Endothelial cell (in vitro differentiated cells): ENCODE measurements at regions not wholly inside any gene's neighbourhood (a gene's known extent, or its start where the extent isn't known, plus 50 kb on each side); places are given as distances from the start of the nearest gene placed in this dataset.
"Not testable (repeated sequence)": the region's sequence is repeated elsewhere in the genome, so short reads cannot be mapped to it uniquely, and the experiment has no call there.

Experiments
- DNase-seq: peaks from one replicate; pipeline ENCODE4 v3.0.0; 2021; ENCODE audit warnings: low spot score
- H3K27ac Mint-ChIP-seq: one replicate; pipeline ENCODE4 v1.8.0; 2021; ENCODE audit warnings: mixed read lengths, inconsistent platforms; ENCODE audit not compliant: unreplicated experiment
- H3K27me3 Mint-ChIP-seq: one replicate; pipeline ENCODE4 v1.8.0; 2021; ENCODE audit warnings: mild to moderate bottlenecking, moderate library complexity, mixed read lengths, inconsistent platforms; ENCODE audit not compliant: unreplicated experiment
- H3K36me3 Mint-ChIP-seq: one replicate; pipeline ENCODE4 v1.8.0; 2021; ENCODE audit warnings: mild to moderate bottlenecking, low read depth, mixed read lengths, inconsistent platforms; ENCODE audit not compliant: unreplicated experiment
- H3K4me1 Mint-ChIP-seq: one replicate; pipeline ENCODE4 v1.8.0; 2021; ENCODE audit warnings: mild to moderate bottlenecking, mixed read lengths, inconsistent platforms; ENCODE audit not compliant: unreplicated experiment
- H3K4me3 Mint-ChIP-seq: one replicate; pipeline ENCODE4 v1.8.0; 2021; ENCODE audit warnings: mild to moderate bottlenecking, mixed read lengths, inconsistent platforms; ENCODE audit not compliant: unreplicated experiment
- H3K9me3 Mint-ChIP-seq: one replicate; pipeline ENCODE4 v1.8.0; 2021; ENCODE audit warnings: mixed read lengths, inconsistent platforms; ENCODE audit not compliant: unreplicated experiment
- CTCF ChIP-seq: fragments of 200-600 bp; sonication (generic); IDR thresholded peaks from one replicate; pipeline ENCODE4 v1.5.0; 2021; ENCODE audit warnings: antibody characterized with exemption; ENCODE audit not compliant: unreplicated experiment

- Mint-ChIP-seq H3K4me3 (no peak overlapping the region), H3K27ac (no peak overlapping the region), H3K4me1 (no peaks in the 10 kb centered on the region), H3K9me3 (no peaks in the 10 kb centered on the region), H3K36me3 (peaks cover 11% of the 10 kb centered on the region), H3K27me3 (peaks cover 1% of the 10 kb centered on the region)
- no peak for TF ChIP-seq CTCF
- DNase-seq: no peak
Observed at GRCh38 chr12:94817695-94818075, 167.3 kb upstream of the TMCC3 start.

GRCh38 chr12:94817201-94817600 lies 166.8 kb upstream of the TMCC3 start:
- H3K36me3 Mint-ChIP-seq, H3K27ac Mint-ChIP-seq, H3K9me3 Mint-ChIP-seq, H3K4me3 Mint-ChIP-seq, DNase-seq, H3K27me3 Mint-ChIP-seq, H3K4me1 Mint-ChIP-seq: not testable (repeated sequence)

GRCh38 chr12:94816746-94817145 lies 166.4 kb upstream of the TMCC3 start:
- not testable (repeated sequence) for H3K27ac Mint-ChIP-seq, H3K27me3 Mint-ChIP-seq, H3K36me3 Mint-ChIP-seq, DNase-seq, H3K4me3 Mint-ChIP-seq, H3K4me1 Mint-ChIP-seq, H3K9me3 Mint-ChIP-seq

- H3K27ac Mint-ChIP-seq: no peak overlapping the region
- no peak for DNase-seq
- no peak overlapping the region for H3K4me3 Mint-ChIP-seq
Observed at GRCh38 chr12:94815958-94816357, 165.6 kb upstream of the TMCC3 start.

GRCh38 chr12:94815450-94815849 lies 165.1 kb upstream of the TMCC3 start:
- H3K4me3 Mint-ChIP-seq: no peak overlapping the region
- H3K9me3 Mint-ChIP-seq: no peaks in the 10 kb centered on the region
- no peaks in the 10 kb centered on the region for H3K4me1 Mint-ChIP-seq
- peaks cover 1% of the 10 kb centered on the region for H3K27me3 Mint-ChIP-seq
- DNase-seq: no peak
- no peak for TF ChIP-seq CTCF
- peaks cover 11% of the 10 kb centered on the region for H3K36me3 Mint-ChIP-seq
- no peak overlapping the region for H3K27ac Mint-ChIP-seq

More at GRCh38 chr12:94815958-94816357, 165.6 kb upstream of the TMCC3 start:
- H3K4me1 Mint-ChIP-seq: no peaks in the 10 kb centered on the region
- no peaks in the 10 kb centered on the region for H3K9me3 Mint-ChIP-seq
- H3K36me3 Mint-ChIP-seq: peaks cover 11% of the 10 kb centered on the region
- peaks cover 1% of the 10 kb centered on the region for H3K27me3 Mint-ChIP-seq
- no peak for TF ChIP-seq CTCF

- TF ChIP-seq CTCF: no peak
- Mint-ChIP-seq H3K4me1 (no peaks in the 10 kb centered on the region), H3K27me3 (peaks cover 6% of the 10 kb centered on the region), H3K4me3 (no peak overlapping the region), H3K36me3 (peaks cover 16% of the 10 kb centered on the region), H3K9me3 (no peaks in the 10 kb centered on the region), H3K27ac (no peak overlapping the region)
- DNase-seq: no peak
Observed at GRCh38 chr12:94813314-94813713, 163.0 kb upstream of the TMCC3 start.
